Epidermal melanocyte (primary cell): ENCODE measurements at regions not wholly inside any gene's neighbourhood (a gene's known extent, or its start where the extent isn't known, plus 50 kb on each side); places are given as distances from the start of the nearest gene placed in this dataset.

Experiments used
- DNase-seq: peaks from one replicate; pipeline ENCODE4 v3.0.0; 2011; ENCODE audit warnings: low spot score; ENCODE audit not compliant: insufficient read length

DNA sequence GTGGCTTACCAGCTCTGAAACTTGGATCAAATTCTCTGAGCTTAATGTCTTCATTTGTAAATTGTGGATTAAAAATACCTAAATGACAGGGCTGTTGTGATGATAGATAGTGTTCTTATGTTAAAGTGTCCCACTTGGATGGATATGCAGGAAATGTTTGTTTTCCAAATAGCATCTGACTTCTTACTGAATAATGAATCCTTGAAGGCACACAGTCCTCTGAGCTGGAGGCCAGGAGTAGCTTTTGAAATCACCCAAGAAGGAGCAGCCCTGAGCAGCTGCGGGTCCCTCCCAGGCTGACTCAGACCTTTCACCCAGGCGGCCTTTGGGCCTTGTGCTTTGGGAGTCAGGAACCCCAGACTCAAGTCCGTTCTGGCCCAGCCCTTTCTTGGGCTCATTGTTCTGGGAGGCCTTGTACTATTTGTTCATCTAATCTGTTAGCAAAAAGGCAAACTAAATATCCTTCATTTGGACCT is 173.0 kb upstream of the GATA6 start:
- DNase-seq: no peak

GRCh38 chr18:21997207-21998143 is 171.9 kb upstream of the GATA6 start:
- peak; percentile 34 for DNase-seq

DNA sequence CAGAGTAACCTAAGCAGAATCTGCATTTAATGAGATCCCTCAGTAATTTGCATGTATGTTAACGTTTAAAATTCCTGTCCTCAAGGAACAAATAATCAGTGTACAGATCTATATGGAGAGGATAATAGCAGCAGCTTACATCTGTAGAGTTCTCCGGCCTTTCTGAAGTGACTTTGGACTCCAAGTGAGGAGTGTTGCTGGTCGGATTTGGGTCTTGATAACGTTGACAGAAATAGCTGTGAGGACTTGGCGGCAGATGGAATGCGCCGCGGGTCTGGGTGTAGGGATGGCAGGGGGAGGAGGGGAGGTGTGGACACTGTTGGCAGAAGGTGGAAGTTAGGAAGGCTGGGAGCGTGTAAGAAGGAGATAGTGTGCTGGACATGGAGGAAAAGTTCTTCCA is 170.9 kb upstream of the GATA6 start:
- DNase-seq: no peak

DNA sequence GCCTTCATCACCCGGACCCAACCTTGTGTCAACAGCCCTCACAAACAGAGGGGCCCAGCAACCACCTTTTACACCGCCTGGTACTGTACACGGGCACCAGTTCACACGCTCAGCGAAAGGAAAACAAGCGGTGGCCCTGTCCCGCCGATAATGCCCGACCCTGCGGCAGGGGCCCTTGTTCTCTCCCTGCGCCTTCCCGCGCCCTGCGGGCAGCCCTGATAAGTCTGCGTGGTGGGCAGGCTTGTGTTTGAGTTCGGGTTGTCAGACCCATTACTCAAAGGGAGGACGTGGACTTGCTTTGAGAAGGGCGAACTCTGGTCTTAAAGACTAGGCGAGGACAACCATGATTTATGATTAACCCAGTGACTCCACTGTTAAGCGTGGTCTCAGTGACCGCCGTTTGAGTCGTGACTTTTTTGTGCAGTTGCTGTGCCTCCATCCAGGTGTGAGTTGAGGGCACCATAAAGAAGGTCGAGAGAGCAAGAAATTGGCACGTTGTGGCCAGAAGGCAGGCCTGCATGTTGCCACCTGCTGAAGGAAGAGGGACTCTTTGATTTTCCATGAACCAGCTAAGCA is 167.4 kb upstream of the GATA6 start:
- no peak for DNase-seq

DNA sequence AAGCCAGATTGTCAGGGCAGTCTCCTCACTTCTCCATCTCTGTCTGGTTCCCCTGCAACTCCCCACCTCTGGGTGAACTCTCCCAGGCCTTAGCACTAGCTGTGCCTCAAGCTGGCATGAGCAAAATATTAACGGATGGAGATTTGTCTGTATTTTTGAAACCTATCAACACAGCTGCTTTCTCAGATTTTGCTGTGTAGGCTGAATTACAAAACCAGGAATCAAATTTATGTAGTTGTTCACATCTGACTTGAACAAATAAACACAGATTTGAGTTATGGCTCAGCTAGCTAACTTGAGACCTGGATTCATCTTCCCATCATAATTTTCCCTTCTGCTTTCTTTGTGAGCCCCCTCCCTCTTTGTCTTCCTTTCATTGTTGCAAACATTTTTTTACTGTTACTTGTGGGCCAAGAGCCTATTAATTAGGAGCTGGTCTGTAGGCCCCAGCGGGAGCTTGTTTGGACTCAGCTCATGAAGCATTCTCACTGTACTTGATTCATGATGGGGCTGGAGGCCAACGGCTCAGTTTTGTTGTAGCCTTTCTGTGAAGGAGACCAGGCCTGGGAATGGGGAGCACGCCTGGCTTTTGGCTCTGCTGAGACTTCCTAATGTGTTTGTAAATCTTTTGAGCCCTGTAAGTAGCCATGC is 164.1 kb upstream of the GATA6 start:
- no peak for DNase-seq

- no peak for DNase-seq
Measured at GRCh38 chr18:22006458-22006857, 162.9 kb upstream of the GATA6 start.

DNA sequence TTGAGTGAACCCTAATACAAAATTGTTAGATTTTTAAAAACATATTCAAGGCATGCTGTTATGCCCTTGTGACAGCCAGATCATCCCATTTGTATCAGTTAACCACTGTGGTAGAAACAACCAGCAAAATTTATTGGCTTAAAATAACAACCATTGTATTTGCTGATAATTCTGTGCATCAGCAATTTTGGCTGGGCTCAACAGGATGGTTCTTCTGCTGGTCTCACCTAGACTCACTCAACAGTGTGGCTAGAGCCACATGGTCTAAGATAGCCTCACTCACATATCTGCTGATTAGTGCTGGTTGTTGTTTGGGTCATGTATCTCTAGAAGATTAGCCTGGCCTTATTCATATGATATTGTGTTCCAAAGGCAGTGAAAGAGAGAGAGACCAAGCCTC is 160.1 kb upstream of the GATA6 start:
- DNase-seq: no peak

GRCh38 chr18:22013993-22014392 is 155.4 kb upstream of the GATA6 start:
- DNase-seq: no peak

DNA sequence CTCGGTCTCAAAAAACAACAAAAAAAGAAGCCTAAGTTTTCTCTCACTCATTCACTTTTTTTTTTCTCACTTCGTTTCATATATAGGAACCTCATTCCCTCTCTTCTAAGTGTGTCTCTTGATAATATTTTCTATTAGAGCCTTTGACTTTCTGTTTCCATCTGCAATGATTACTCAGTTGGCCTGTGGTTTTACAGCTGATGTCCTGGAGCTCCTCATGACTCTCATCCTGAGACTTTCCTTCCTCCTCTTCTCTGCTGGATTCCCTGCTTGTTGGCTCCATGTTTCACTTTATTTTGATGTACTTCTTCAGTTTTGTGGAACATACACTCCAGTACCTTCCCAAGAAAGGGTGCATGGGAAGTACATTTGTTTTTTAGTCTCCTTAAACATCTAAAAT is 154.2 kb upstream of the GATA6 start:
- DNase-seq: no peak

DNA sequence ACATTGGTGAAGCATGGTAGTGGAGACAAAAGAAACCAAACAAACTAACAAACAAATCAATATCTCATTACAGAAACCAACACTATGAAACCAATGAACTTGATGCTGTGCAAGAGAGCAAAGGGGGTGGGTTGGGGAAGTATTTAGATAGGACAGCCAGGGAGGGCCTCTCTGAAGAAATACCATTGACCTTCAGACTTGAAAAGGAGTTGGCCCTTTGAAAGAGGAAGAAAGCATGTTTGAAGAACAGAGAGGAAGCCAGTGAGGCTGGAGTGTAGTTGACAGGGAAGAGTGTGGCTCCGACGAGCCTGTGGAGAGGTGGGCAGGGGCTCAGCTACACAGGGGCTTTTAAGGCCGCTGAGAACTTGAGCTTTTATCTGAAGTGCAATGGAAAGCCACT is 151.0 kb upstream of the GATA6 start:
- DNase-seq: no peak

- no peak for DNase-seq
Measured at GRCh38 chr18:22019193-22019592, 150.2 kb upstream of the GATA6 start.

DNA sequence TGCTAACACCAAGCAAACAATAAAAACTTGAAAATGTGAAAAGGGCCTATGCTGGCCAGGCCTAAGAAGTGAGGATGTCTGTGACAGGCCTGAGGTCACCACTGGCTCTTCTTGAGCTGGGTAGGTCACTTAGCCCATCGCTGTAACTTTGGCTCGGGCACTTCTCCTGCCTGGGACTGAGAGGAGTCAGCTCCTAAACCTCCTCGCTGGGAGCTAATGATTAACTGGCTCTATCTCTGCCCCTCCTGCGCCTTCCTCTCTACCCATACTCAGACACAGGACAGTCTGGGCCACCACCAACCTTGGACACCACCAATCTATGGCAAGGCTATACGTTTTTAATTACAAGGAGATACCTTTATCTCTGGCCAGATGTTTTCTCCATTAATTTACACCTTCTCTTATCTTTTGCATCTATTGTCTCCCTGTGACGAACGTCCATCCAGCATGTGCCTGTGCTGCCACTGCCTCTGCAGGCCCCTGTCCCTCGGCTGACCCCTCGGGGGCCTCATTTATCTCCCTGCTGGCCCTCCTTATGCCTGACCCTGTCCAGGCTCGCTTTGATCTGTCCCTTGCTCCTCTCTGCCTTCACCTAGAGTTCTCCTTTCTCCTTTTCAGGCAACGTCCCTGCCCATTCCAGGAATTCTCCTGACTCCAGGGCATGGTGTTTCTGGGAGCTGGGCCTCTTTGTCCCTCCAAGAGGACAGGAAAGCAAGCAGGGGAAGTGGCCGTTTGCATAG is 149.1 kb upstream of the GATA6 start:
- DNase-seq: no peak

DNA sequence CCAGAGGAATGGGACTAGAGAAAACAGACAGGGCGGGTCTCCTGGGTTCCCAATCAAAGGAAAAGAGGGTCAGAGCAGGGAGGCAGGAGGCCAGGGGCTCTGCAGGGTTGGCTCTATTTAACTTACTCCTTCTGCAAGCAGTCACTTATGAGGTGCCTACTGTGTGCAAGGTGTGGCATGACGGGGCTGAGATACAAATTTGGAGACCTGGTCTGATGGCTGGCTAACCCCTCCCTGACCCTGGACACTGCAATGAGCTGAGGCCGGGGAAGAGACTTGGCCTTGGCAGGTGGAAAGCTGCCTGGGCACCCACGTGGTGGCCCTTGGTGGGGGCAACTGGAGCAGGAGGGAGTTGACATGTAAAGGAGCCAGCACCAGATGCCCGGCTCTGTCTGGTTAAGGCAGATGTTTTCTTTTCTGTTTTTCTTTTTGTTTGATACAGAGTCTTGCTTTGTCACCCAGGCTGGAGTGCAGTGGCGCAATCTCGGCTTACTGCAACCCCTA is 148.5 kb upstream of the GATA6 start:
- DNase-seq: no peak

- DNase-seq: no peak
Measured at GRCh38 chr18:22021701-22022100, 147.7 kb upstream of the GATA6 start.

- no peak for DNase-seq
Measured at GRCh38 chr18:22024924-22025323, 144.5 kb upstream of the GATA6 start.

DNA sequence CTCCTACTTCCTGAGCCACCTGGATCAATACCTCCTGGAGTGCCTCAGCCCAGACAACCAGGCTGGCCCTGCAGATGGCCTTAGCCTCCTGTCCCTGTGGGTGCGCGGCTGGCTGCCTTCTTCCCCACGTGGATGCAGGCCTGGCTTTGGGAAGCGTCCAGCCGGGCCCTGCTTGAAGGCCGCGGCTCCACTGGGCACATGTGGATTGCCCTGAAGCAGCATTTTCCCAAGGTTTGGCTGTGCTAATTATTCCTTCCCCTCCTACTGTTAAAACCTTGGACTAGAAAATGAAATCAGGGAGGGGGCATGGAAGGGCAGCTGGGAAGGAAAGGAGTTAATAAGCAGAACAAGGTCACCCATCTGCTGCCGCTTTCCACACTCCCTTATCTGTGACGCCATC is 143.0 kb upstream of the GATA6 start:
- no peak for DNase-seq

DNA sequence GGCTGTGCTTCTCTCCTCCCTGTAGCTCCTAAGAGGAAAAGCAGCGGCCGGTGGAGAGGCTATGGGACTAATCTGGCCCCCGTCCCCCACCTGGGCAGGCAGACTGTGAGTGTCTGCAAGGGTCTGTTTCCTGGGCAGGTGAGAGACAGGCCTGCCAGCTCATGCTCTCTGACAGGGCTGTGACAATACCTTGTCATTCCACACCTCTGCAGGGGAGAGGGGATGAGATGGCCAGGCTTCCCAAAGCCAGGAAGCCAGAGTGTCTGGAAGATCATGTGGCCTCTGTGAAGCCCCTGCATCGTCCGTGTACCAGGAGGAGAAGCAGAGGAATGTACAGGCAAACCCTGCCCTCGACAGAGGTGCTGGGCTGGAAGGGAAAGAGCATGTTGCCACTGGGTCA is 142.5 kb upstream of the GATA6 start:
- DNase-seq: no peak

DNA sequence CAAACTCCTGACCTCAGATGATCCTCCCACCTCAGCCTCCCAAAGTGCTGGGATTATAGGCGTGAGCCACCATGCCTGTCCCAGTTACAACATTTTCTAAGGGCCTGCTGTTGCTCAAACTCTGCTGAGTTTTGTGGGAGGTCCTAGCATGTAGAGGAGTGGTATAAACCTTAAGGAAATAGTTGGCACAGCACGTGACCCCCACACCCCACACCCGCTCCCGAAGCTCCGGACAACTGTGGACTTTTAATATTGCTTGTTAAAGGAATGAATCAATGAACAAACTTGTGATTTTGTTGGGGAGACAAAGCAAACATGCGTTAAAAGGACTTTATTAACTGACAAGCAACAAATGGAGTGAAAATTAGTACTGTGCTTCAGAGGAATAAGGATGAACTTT is 137.8 kb upstream of the GATA6 start:
- no peak for DNase-seq

- DNase-seq: no peak
Measured at GRCh38 chr18:22032392-22032961, 136.9 kb upstream of the GATA6 start.

DNA sequence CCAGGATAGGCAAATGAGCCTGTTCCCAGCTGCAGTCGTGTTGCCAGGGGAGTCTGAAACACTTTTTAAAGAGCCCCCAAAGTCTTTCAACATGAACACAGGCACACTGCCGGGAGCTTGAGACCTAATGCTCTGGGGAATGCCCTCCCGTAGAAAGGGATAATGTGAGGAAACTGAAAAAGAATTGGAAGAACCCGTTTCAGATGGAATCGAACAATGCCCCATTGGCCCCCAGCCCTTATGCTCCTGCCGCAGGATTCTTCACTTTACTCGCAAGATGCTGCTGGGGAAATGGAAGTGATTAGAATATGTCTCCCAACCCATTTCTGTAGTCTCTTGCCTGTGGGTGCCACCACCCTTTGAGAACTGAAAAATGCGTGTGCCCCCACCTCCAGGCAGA is 136.3 kb upstream of the GATA6 start:
- DNase-seq: no peak

DNA sequence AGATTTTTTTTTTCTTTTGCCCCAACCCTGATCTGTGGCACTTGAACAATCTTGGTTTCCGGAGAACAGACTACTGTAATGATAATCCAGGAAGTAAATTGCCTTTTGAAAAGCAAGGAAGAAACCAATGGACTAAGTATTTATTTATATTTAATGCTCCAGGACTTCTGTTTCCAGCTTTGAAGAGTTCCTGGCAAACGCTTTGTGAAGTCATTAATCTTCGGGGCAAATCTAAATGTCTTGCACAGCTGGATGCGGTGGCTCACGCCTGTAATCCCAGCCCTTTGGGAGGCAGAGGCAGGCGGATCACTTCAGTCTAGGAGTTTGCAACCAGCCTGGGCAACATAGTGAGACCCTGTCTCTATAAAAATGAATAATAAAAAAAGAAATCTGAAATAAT is 135.1 kb upstream of the GATA6 start:
- no peak for DNase-seq
